ENCODE measurements at regions not wholly inside any gene's neighbourhood (a gene's known extent, or its start where the extent isn't known, plus 50 kb on each side); places are given as distances from the start of the nearest gene placed in this dataset.

DNA sequence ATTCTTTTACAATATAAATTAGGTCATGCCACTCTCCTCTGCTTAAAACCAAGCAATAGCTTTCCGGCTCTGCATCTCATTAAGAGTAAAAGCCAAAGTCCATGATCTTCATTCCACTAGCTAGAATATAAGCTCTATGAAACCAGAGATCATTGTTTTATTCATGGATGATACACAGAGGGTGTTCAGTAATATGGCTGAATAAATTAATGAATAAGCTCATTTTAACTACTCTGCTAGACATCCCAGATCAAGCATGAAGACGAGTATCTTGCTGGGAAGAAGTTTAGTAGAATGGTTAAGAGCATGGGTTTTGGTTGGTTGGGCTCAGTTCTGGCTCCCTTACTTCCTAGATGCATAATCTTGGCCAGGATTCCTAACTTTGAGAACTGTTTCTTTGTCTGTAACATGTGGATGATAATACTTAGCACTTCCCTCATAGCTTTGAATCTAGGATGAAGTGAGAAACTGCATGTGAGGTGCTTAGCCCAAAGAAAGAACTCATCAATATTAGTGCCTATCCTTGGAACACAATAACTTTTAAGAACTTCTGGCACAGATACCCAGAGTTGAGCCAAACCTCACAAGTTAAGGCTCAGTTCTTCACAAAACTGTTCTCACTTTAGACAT lies 106.8 kb downstream of the MSX2 start:
- Histone ChIP-seq H3K4me3 (ENCODE audit: low read depth, low read length) (no peak overlapping the region), H3K27me3 (ENCODE audit: control insufficient read depth, insufficient read depth, low read length) (no peaks in the 10 kb centered on the region), H3K36me3 (ENCODE audit: control insufficient read depth, insufficient read depth, low read length) (no peaks in the 10 kb centered on the region)
- FAIRE-seq (no peak), DNase-seq (ENCODE audit: low read depth) (no peak)
- TF ChIP-seq, protein P1, sequence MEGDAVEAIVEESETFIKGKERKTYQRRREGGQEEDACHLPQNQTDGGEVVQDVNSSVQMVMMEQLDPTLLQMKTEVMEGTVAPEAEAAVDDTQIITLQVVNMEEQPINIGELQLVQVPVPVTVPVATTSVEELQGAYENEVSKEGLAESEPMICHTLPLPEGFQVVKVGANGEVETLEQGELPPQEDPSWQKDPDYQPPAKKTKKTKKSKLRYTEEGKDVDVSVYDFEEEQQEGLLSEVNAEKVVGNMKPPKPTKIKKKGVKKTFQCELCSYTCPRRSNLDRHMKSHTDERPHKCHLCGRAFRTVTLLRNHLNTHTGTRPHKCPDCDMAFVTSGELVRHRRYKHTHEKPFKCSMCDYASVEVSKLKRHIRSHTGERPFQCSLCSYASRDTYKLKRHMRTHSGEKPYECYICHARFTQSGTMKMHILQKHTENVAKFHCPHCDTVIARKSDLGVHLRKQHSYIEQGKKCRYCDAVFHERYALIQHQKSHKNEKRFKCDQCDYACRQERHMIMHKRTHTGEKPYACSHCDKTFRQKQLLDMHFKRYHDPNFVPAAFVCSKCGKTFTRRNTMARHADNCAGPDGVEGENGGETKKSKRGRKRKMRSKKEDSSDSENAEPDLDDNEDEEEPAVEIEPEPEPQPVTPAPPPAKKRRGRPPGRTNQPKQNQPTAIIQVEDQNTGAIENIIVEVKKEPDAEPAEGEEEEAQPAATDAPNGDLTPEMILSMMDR (IDR thresholded peaks at IDR 0.05; ENCODE audit: insufficient read depth, low read length, severe bottlenecking) = no peak

DNA sequence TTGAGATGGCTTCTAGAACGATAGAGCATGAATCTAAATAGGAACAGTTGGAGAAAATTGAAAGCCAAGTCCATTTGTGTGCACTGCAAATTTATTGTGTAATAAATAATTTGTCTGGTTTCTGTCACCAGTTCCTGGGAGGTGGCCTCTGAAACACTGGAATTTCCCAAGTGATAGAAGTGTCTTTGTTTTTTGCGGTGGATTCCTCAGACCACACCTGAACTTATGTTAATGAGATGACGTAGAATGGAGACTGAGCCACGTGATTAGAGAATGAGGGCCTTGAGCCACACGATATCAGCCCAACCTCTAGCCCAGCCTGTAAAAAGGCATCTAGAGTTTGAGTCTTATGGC lies 105.1 kb downstream of the MSX2 start:
- Histone ChIP-seq H3K27me3 (ENCODE audit: control insufficient read depth, insufficient read depth, low read length) (no peaks in the 10 kb centered on the region), H3K36me3 (ENCODE audit: control insufficient read depth, insufficient read depth, low read length) (no peaks in the 10 kb centered on the region), H3K4me3 (ENCODE audit: low read depth, low read length) (no peak overlapping the region)
- DNase-seq (ENCODE audit: low read depth) (no peak), FAIRE-seq (no peak)
- TF ChIP-seq, protein P1 (IDR thresholded peaks at IDR 0.05; ENCODE audit: insufficient read depth, low read length, severe bottlenecking) = no peak

DNA sequence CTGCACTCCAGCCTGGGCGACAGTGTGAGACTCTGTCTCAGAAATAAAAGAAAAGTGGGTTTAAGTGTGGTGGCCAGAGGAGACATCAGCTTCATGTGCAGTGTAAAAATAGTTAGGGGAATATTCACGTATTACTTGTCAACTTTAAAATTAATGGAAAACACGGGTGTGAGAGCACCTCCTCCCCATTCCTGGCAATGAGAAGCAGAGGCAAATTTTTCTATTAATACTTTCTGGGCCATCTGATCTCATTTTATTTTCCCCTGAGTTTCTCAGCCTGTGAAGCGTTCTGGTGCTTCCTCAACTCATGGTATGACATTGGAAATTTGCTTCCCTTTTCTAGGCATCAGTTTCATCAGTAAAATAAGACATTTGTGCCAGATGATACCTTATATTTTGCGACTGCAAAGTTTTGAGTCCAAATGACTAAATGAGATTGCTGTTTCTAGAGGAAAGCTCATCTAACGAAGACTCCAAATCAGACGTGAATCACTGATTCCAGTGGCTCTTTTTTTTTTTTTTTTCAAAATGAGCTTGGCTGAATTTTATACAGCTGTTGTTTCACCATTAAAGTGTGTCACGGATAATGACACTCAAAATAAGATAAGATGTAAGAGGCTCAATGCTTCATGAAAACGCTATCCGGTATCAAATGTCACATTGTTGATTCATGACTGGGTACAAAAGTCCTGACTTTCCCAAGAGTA lies 104.6 kb downstream of the MSX2 start:
- no peaks in the 10 kb centered on the region for H3K36me3 ChIP-seq (ENCODE audit: control insufficient read depth, insufficient read depth, low read length)
- FAIRE-seq (no peak), DNase-seq (ENCODE audit: low read depth) (no peak)
- TF ChIP-seq, protein P1 (IDR thresholded peaks at IDR 0.05; ENCODE audit: insufficient read depth, low read length, severe bottlenecking) = no peak
- H3K4me3 ChIP-seq (ENCODE audit: low read depth, low read length) = no peak overlapping the region
- no peaks in the 10 kb centered on the region for H3K27me3 ChIP-seq (ENCODE audit: control insufficient read depth, insufficient read depth, low read length)

DNA sequence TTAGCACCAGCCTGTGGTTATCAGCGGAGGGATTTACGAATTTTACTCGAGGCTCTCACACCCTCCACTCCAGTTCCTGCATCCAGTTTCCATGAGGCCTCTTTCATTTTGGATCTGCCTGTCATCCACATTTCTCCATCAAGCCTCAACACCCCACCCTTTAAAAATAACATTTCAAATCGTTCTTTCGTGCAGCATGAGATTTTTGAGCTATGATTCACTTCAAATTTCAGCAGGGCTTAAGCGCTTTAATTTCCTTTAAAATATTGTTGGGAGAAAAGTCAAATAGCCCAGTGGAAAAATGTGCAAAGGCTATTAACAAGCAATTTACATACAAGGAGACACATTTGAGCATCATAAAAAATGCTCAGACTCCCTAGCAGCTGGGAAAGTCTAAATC lies 103.2 kb downstream of the MSX2 start:
- FAIRE-seq (no peak), DNase-seq (ENCODE audit: low read depth) (no peak)
- H3K27me3 ChIP-seq (ENCODE audit: control insufficient read depth, insufficient read depth, low read length) = no peaks in the 10 kb centered on the region
- H3K4me3 ChIP-seq (ENCODE audit: low read depth, low read length) = no peak overlapping the region
- H3K36me3 ChIP-seq (ENCODE audit: control insufficient read depth, insufficient read depth, low read length) = no peaks in the 10 kb centered on the region
- TF ChIP-seq, protein P1 (IDR thresholded peaks at IDR 0.05; ENCODE audit: insufficient read depth, low read length, severe bottlenecking) = no peak

DNA sequence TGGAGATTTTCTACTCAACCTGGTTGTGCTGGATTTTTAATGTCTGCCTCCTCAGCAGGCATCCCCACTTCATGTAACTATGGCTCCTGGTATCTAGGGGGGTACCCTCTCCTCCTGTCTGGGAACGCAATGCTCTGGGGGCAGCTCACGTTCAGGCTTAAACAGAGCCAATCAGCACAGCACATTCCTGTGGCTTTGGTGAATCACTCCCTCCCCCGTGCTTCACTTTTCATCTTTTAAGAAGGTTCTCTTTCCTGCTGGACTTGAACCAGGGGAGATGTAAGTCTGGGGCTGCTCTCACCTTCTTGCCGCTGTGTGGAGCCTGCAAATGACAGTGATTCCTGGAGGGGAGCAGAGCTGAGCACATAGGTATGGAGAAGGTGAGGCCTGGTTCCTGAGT lies 101.2 kb downstream of the MSX2 start:
- Histone ChIP-seq H3K36me3 (ENCODE audit: control insufficient read depth, insufficient read depth, low read length) (no peaks in the 10 kb centered on the region), H3K4me3 (ENCODE audit: low read depth, low read length) (no peak overlapping the region), H3K27me3 (ENCODE audit: control insufficient read depth, insufficient read depth, low read length) (no peaks in the 10 kb centered on the region)
- no peak for FAIRE-seq
- DNase-seq (ENCODE audit: low read depth) = no peak
- TF ChIP-seq, protein P1 (IDR thresholded peaks at IDR 0.05; ENCODE audit: insufficient read depth, low read length, severe bottlenecking) = no peak

DNA sequence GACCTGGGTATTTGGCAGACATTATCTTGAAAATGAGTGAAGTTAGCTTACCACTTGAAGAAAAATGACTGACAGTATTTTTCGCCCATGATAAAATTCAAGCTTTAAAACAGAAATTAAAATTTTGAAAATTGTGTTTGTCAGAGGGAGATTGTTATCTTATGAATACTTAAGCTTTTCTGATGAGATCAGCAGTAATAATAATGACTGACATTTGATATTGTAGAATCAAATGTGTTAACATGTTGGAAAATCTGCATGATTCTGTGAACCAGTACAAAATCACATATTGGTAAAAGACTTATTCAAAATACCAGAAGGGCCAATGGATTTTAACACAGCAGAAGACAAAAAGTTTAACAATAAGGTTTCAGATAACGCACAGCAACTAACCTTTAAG lies 94.0 kb downstream of the MSX2 start:
- TF ChIP-seq, protein P1 (IDR thresholded peaks at IDR 0.05; ENCODE audit: insufficient read depth, low read length, severe bottlenecking) = no peak
- H3K4me3 ChIP-seq (ENCODE audit: low read depth, low read length) = no peak overlapping the region
- no peak for FAIRE-seq
- no peaks in the 10 kb centered on the region for H3K36me3 ChIP-seq (ENCODE audit: control insufficient read depth, insufficient read depth, low read length)
- DNase-seq (ENCODE audit: low read depth) = no peak
- no peaks in the 10 kb centered on the region for H3K27me3 ChIP-seq (ENCODE audit: control insufficient read depth, insufficient read depth, low read length)
